ENCODE measurements at regions not wholly inside any gene's neighbourhood (a gene's known extent, or its start where the extent isn't known, plus 50 kb on each side); places are given as distances from the start of the nearest gene placed in this dataset.

DNA sequence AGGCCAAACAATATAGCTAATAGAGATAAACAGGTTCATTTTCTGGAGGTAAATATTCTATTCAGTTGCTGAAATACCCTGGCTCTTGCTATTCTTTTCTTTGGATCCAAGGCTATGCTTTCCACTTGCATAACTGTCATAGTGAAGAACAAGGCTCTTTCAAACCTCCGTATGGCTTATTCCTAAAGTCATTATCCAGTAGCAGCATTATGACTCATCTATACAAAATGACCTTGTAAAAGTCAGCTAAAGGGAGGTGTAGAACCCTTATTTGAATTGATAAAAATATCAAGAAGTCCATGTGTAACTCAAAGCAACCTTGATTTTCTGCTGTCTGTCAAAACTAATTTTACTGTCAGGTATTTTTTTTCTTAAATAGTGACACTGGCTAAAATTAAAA is 447.8 kb downstream of the PLK2 start:
- TF ChIP-seq, protein P1, sequence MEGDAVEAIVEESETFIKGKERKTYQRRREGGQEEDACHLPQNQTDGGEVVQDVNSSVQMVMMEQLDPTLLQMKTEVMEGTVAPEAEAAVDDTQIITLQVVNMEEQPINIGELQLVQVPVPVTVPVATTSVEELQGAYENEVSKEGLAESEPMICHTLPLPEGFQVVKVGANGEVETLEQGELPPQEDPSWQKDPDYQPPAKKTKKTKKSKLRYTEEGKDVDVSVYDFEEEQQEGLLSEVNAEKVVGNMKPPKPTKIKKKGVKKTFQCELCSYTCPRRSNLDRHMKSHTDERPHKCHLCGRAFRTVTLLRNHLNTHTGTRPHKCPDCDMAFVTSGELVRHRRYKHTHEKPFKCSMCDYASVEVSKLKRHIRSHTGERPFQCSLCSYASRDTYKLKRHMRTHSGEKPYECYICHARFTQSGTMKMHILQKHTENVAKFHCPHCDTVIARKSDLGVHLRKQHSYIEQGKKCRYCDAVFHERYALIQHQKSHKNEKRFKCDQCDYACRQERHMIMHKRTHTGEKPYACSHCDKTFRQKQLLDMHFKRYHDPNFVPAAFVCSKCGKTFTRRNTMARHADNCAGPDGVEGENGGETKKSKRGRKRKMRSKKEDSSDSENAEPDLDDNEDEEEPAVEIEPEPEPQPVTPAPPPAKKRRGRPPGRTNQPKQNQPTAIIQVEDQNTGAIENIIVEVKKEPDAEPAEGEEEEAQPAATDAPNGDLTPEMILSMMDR (conservative IDR thresholded peaks at IDR 0.05), result no peak
- H3K27ac ChIP-seq, result no peak overlapping the region

- H3K27ac ChIP-seq, result no peak overlapping the region
- TF ChIP-seq, protein P1 (conservative IDR thresholded peaks at IDR 0.05), result no peak
Observed at GRCh38 chr5:58011301-58011700, 448.6 kb downstream of the PLK2 start.

GRCh38 chr5:58009754-58010153 is 450.1 kb downstream of the PLK2 start:
- TF ChIP-seq, protein P1 (conservative IDR thresholded peaks at IDR 0.05), result no peak

DNA sequence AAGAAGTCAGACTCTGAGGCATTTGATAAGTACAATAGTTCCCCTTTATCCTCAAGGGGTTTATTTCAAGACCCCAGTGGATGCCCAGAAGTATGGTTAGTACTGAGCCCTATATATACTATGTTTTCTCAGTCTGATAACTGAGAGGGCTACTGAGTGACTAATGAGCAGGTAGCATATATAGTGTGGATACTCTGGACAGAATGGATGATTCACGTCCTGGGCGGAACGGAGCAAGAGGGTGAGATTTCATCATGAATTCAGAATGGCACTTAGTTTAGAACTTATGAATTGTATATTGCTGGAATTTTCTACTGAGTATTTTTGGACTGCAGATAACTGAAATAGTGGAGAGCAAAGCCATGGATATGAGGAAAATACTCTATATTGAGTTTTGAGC is 457.6 kb downstream of the PLK2 start:
- no peak overlapping the region for H3K27ac ChIP-seq
- TF ChIP-seq, protein P1 (conservative IDR thresholded peaks at IDR 0.05), result no peak

More at GRCh38 chr5:58009754-58010153, 450.1 kb downstream of the PLK2 start:
- H3K27ac ChIP-seq, result no peak overlapping the region

- H3K27ac ChIP-seq, result no peak overlapping the region
- TF ChIP-seq, protein P1 (conservative IDR thresholded peaks at IDR 0.05), result no peak
Observed at GRCh38 chr5:57993866-57994265, 466.0 kb downstream of the PLK2 start.

GRCh38 chr5:57989378-57989777 is 470.5 kb downstream of the PLK2 start:
- TF ChIP-seq, protein P1 (conservative IDR thresholded peaks at IDR 0.05), result no peak
- no peak overlapping the region for H3K27ac ChIP-seq

DNA sequence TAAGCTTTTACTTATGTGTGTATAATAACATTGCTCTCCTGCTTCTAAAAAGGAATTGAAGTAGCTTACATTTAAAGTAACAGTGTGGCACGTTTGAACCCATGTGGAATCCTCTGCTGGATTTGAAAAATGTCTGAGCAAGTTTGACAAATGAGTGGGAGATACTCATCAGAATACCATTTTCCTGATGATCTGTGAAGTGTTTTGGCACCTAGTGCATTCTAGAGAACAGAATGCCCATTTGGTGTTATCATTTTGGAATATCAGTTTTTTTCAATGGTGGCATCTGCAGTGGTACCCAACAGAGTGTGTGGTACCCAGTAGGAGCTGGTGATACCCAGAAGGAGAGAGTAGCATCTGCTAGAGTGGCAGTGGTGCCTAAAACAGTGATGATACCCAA is 471.1 kb downstream of the PLK2 start:
- H3K27ac ChIP-seq, result no peak overlapping the region
- TF ChIP-seq, protein P1 (conservative IDR thresholded peaks at IDR 0.05), result no peak
